ENCODE measurements at regions not wholly inside any gene's neighbourhood (a gene's known extent, or its start where the extent isn't known, plus 50 kb on each side); places are given as distances from the start of the nearest gene placed in this dataset.

DNA sequence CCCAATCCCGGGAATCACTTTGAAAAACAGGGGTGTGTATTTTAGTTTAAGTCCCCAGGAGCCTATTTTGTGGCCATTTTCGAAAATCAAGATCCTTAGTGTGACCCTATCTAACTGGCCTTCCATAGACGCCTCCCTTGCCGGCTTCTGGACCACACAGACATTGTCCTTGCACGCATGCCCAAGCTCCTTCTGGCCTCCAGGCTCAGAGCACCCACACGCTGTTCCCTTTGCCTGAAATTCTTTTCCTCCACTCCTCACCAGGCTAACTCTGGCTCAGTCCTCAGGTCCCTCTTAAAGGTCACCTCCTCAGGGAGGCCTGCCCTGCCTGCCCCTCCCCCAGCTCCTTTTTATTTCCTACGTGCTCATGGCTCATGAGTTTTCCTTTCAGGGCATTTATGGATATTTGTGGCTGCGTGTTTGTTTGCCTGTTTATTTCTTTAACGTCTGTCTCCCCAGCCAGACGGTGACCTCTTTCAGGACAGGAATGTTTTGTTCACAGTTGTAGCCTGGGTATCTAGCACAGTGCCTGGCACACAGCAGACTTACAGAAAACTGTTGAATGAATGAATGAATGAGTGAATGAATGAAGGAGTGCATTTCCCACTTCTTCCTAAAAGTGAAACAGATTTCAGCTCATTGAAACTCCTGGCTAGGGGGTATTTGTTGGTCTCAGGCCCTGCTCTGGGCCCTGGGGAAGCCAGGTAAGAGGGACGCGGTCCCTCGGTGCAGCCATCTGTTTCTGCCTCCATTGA lies 79.1 kb upstream of the IER5L start:
- Histone ChIP-seq H3K4me2 (no peak overlapping the region), H3K36me3 (replicated peaks in 1 of 2; ENCODE audit: control insufficient read depth in 1 of 2, insufficient read depth in 2 of 2, low read length in 1 of 2) (no peaks in the 10 kb centered on the region), H3K27ac (ENCODE audit: low read depth in 2 of 2, low read length in 1 of 2) (no peak overlapping the region), H3K79me2 (ENCODE audit: insufficient read depth) (no peaks in the 10 kb centered on the region), H3K9me2 (no peaks in the 10 kb centered on the region), H3K9ac (no peak overlapping the region), H3K27me3 (ENCODE audit: insufficient read depth) (no peaks in the 10 kb centered on the region), H3F3A (replicated peaks; ENCODE audit: insufficient read depth) (no peaks in the 10 kb centered on the region), H3K9me3 (no peaks in the 10 kb centered on the region), H3K4me1 (ENCODE audit: control insufficient read depth in 1 of 2, insufficient read depth in 2 of 2, low read depth in 1 of 2, low read length in 1 of 2) (peaks cover 0 to 11% of the 10 kb centered on the region in 2 experiments; a peak in 1 of 4 replicates), H3K4me3 (ENCODE audit: low read depth in 2 of 2, low read length in 1 of 2) (no peak overlapping the region), H4K20me1 (ENCODE audit: insufficient read depth) (no peaks in the 10 kb centered on the region), H2AFZ (ENCODE audit: low read depth) (no peak overlapping the region)
- WGBS (ENCODE audit: low lambda C conversion rate), result 92% methylated on average over 13 of the region's 13 CpGs
- no peak for TF ChIP-seq TCF12 (IDR thresholded peaks at IDR 0.05)
- TF ChIP-seq EP300 (IDR thresholded peaks at IDR 0.05; ENCODE audit: borderline replicate concordance in 1 of 2, low read depth in 1 of 2, low read length in 1 of 2), result no peak
- TF ChIP-seq GABPA (IDR thresholded peaks at IDR 0.05; ENCODE audit: low read depth), result no peak
- TF ChIP-seq, protein P1, sequence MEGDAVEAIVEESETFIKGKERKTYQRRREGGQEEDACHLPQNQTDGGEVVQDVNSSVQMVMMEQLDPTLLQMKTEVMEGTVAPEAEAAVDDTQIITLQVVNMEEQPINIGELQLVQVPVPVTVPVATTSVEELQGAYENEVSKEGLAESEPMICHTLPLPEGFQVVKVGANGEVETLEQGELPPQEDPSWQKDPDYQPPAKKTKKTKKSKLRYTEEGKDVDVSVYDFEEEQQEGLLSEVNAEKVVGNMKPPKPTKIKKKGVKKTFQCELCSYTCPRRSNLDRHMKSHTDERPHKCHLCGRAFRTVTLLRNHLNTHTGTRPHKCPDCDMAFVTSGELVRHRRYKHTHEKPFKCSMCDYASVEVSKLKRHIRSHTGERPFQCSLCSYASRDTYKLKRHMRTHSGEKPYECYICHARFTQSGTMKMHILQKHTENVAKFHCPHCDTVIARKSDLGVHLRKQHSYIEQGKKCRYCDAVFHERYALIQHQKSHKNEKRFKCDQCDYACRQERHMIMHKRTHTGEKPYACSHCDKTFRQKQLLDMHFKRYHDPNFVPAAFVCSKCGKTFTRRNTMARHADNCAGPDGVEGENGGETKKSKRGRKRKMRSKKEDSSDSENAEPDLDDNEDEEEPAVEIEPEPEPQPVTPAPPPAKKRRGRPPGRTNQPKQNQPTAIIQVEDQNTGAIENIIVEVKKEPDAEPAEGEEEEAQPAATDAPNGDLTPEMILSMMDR (IDR thresholded peaks at IDR 0.05), result no peak
- TF ChIP-seq, protein P2, sequence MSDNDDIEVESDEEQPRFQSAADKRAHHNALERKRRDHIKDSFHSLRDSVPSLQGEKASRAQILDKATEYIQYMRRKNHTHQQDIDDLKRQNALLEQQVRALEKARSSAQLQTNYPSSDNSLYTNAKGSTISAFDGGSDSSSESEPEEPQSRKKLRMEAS (IDR thresholded peaks at IDR 0.05; ENCODE audit: low read depth), result no peak
- TF ChIP-seq IRF3 (IDR thresholded peaks at IDR 0.05; ENCODE audit: low read depth, low read length), result no peak
- TF ChIP-seq, protein P3, sequence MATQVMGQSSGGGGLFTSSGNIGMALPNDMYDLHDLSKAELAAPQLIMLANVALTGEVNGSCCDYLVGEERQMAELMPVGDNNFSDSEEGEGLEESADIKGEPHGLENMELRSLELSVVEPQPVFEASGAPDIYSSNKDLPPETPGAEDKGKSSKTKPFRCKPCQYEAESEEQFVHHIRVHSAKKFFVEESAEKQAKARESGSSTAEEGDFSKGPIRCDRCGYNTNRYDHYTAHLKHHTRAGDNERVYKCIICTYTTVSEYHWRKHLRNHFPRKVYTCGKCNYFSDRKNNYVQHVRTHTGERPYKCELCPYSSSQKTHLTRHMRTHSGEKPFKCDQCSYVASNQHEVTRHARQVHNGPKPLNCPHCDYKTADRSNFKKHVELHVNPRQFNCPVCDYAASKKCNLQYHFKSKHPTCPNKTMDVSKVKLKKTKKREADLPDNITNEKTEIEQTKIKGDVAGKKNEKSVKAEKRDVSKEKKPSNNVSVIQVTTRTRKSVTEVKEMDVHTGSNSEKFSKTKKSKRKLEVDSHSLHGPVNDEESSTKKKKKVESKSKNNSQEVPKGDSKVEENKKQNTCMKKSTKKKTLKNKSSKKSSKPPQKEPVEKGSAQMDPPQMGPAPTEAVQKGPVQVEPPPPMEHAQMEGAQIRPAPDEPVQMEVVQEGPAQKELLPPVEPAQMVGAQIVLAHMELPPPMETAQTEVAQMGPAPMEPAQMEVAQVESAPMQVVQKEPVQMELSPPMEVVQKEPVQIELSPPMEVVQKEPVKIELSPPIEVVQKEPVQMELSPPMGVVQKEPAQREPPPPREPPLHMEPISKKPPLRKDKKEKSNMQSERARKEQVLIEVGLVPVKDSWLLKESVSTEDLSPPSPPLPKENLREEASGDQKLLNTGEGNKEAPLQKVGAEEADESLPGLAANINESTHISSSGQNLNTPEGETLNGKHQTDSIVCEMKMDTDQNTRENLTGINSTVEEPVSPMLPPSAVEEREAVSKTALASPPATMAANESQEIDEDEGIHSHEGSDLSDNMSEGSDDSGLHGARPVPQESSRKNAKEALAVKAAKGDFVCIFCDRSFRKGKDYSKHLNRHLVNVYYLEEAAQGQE (IDR thresholded peaks at IDR 0.05; ENCODE audit: low read depth, low read length), result no peak
- TF ChIP-seq RXRA (IDR thresholded peaks at IDR 0.05; ENCODE audit: borderline replicate concordance, low read depth), result no peak
- TF ChIP-seq, protein P4, sequence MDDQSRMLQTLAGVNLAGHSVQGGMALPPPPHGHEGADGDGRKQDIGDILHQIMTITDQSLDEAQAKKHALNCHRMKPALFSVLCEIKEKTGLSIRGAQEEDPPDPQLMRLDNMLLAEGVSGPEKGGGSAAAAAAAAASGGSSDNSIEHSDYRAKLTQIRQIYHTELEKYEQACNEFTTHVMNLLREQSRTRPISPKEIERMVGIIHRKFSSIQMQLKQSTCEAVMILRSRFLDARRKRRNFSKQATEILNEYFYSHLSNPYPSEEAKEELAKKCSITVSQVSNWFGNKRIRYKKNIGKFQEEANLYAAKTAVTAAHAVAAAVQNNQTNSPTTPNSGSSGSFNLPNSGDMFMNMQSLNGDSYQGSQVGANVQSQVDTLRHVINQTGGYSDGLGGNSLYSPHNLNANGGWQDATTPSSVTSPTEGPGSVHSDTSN (IDR thresholded peaks at IDR 0.05), result no peak
- no peak for TF ChIP-seq ZBTB33 (IDR thresholded peaks at IDR 0.05; ENCODE audit: borderline replicate concordance, low read depth)
- no peak for TF ChIP-seq RAD21 (IDR thresholded peaks at IDR 0.05; ENCODE audit: low read length)
- TF ChIP-seq EZH2phosphoT487 (IDR thresholded peaks at IDR 0.05; ENCODE audit: borderline replicate concordance, low read depth), result no peak
- no peak for TF ChIP-seq GATA2 (CRISPR knock-in tag; IDR thresholded peaks at IDR 0.05)
- no peak for TF ChIP-seq YY1 (IDR thresholded peaks at IDR 0.05; ENCODE audit: low read depth)
- no peak for TF ChIP-seq RCOR1 (IDR thresholded peaks at IDR 0.05; ENCODE audit: low read length)
- TF ChIP-seq ELF1 (IDR thresholded peaks at IDR 0.05), result no peak
- TF ChIP-seq MEF2A (IDR thresholded peaks at IDR 0.05; ENCODE audit: borderline replicate concordance, low read depth), result no peak
- TF ChIP-seq NFIC (IDR thresholded peaks at IDR 0.05; ENCODE audit: borderline replicate concordance), result no peak
- no peak for TF ChIP-seq SMC3 (IDR thresholded peaks at IDR 0.05; ENCODE audit: low read depth, low read length)
- CTCF ChIA-PET, result interaction anchor here (1.9 kb wide), 1 partner anchor 83 kb away, joined by 5 read pairs; no protein-coding TSS in a partner anchor
- no peak for DNase-seq
- POLR2A ChIA-PET, result no interaction called here
